ENCODE measurements at regions not wholly inside any gene's neighbourhood (a gene's known extent, or its start where the extent isn't known, plus 50 kb on each side); places are given as distances from the start of the nearest gene placed in this dataset.
"Not testable (repeated sequence)": the region's sequence is repeated elsewhere in the genome, so short reads cannot be mapped to it uniquely, and the experiment has no call there.

GRCh38 chr13:22813531-22814377, 367.0 kb upstream of the SGCG start:
- not testable (repeated sequence) for TF ChIP-seq CTCF (IDR thresholded peaks at IDR 0.05; ENCODE audit: low read length); EZH2 (IDR thresholded peaks at IDR 0.05; ENCODE audit: borderline replicate concordance, low read length)
